HCT116 (cell line): ENCODE measurements at regions not wholly inside any gene's neighbourhood (a gene's known extent, or its start where the extent isn't known, plus 50 kb on each side); places are given as distances from the start of the nearest gene placed in this dataset.

Experiments used
- CEBPB ChIP-seq: IDR thresholded peaks from 2 replicates; pipeline ENCODE4 v1.6.1; 2012; ENCODE audit warnings: low read depth
- EZH2 ChIP-seq: fragments of 200-600 bp; sonication (generic); IDR thresholded peaks from 2 replicates; pipeline ENCODE4 v1.6.1; 2017; ENCODE audit warnings: antibody characterized with exemption, mixed run types
- EZH2phosphoT487 ChIP-seq: fragments of 200-600 bp; IDR thresholded peaks from 2 replicates; pipeline ENCODE4 v1.6.1; 2018; ENCODE audit warnings: antibody characterized with exemption, borderline replicate concordance
- FOSL1 ChIP-seq: IDR thresholded peaks from 2 replicates; pipeline ENCODE4 v1.6.1; 2012; ENCODE audit warnings: low read depth
- JUND ChIP-seq: IDR thresholded peaks from 2 replicates; pipeline ENCODE4 v1.6.1; 2012
- RAD21 ChIP-seq: IDR thresholded peaks from 2 replicates; pipeline ENCODE4 v1.6.1; 2012; ENCODE audit warnings: low read depth, mild to moderate bottlenecking
- ZNF274 ChIP-seq: fragments of 200-500 bp; sonication (Bioruptor generic); IDR thresholded peaks from 2 replicates; pipeline ENCODE4 v1.6.1; 2014; ENCODE audit warnings: mild to moderate bottlenecking, low read depth, low read length, inconsistent platforms
- TF ChIP-seq, protein P1 (sequence below), 3 experiments: fragments of 200-600 bp in 1 of 3; sonication (generic) in 1 of 3; IDR thresholded peaks in 2 of 3; conservative IDR thresholded peaks in 1 of 3; 2 replicates each; pipeline ENCODE4 v1.5.1; 2012 to 2017; ENCODE audit warnings: low read depth in 2 of 3, low read length in 2 of 3, antibody characterized with exemption in 1 of 3, borderline replicate concordance in 1 of 3, control low read depth in 1 of 3, mild to moderate bottlenecking in 1 of 3, mixed read lengths in 1 of 3, mixed run types in 1 of 3, moderate library complexity in 1 of 3; ENCODE audit not compliant: insufficient read depth in 1 of 3

DNA sequence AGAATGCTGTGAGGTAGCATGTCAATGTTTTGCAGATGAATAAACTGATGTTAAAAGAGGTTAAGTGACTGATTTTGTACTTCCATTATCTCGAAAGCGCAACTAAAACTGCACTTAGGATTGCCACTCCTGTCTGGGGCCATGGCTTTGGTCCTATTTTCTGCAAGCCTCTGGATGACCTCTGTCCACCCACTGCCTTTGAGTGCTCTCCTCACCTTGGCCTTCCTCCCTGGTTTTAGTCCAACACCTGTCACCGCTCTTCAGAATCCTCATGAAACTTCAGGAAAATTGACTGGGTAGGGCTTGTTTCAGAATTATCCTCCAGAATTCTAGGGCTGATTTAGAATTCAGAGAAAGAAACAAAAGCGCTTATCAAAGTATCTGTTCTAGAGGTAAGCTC is 51.1 kb upstream of the HNMT start:
- TF ChIP-seq, protein P1, sequence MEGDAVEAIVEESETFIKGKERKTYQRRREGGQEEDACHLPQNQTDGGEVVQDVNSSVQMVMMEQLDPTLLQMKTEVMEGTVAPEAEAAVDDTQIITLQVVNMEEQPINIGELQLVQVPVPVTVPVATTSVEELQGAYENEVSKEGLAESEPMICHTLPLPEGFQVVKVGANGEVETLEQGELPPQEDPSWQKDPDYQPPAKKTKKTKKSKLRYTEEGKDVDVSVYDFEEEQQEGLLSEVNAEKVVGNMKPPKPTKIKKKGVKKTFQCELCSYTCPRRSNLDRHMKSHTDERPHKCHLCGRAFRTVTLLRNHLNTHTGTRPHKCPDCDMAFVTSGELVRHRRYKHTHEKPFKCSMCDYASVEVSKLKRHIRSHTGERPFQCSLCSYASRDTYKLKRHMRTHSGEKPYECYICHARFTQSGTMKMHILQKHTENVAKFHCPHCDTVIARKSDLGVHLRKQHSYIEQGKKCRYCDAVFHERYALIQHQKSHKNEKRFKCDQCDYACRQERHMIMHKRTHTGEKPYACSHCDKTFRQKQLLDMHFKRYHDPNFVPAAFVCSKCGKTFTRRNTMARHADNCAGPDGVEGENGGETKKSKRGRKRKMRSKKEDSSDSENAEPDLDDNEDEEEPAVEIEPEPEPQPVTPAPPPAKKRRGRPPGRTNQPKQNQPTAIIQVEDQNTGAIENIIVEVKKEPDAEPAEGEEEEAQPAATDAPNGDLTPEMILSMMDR (IDR thresholded peaks at IDR 0.05 in 2 of 3, conservative IDR thresholded peaks at IDR 0.05 in 1 of 3; ENCODE audit: borderline replicate concordance in 1 of 3, insufficient read depth in 1 of 3, low read depth in 2 of 3, low read length in 2 of 3): no peak
- TF ChIP-seq EZH2: no peak
- no peak for TF ChIP-seq CEBPB
- no peak for TF ChIP-seq JUND
- no peak for TF ChIP-seq RAD21
- TF ChIP-seq ZNF274: no peak
- TF ChIP-seq EZH2phosphoT487: no peak
- TF ChIP-seq FOSL1: no peak
